GM23338 (cell line): ENCODE measurements at regions not wholly inside any gene's neighbourhood (a gene's known extent, or its start where the extent isn't known, plus 50 kb on each side); places are given as distances from the start of the nearest gene placed in this dataset.

Source experiments
- ATAC-seq: fragments of 200-7000 bp; cut with Tn5 transposase; 3 replicates; pipeline ENCODE4 v1.9.1; 2020
- DNase-seq: peaks from one replicate; pipeline ENCODE4 v3.0.0-alpha.2; 2015; ENCODE audit warnings: low spot score
- H2AFZ ChIP-seq: fragments of 200-600 bp; sonication (generic); 2 replicates; pipeline ENCODE4 v1.8.0; 2016; ENCODE audit warnings: antibody characterized with exemption, mild to moderate bottlenecking, moderate library complexity
- H3F3A ChIP-seq: fragments of 200-600 bp; sonication (generic); replicated peaks from 2 replicates; pipeline ENCODE4 v1.8.0; 2017; ENCODE audit warnings: antibody characterized with exemption, mixed run types, low read depth
- H3K27ac ChIP-seq: fragments of 200-600 bp; sonication (generic); 2 replicates; pipeline ENCODE4 v1.6.1; 2016; ENCODE audit warnings: low read depth
- H3K27me3 ChIP-seq: fragments of 200-600 bp; sonication (generic); 2 replicates; pipeline ENCODE4 v1.8.0; 2016; ENCODE audit warnings: mild to moderate bottlenecking, mixed run types, moderate library complexity; ENCODE audit not compliant: insufficient read depth
- H3K36me3 ChIP-seq: fragments of 200-600 bp; sonication (generic); 2 replicates; pipeline ENCODE4 v1.8.0; 2016; ENCODE audit warnings: mild to moderate bottlenecking; ENCODE audit not compliant: insufficient read depth
- H3K4me1 ChIP-seq: fragments of 200-600 bp; sonication (generic); 2 replicates; pipeline ENCODE4 v1.8.0; 2016; ENCODE audit warnings: mild to moderate bottlenecking, moderate library complexity; ENCODE audit not compliant: insufficient read depth
- H3K4me2 ChIP-seq: fragments of 200-600 bp; sonication (generic); 2 replicates; pipeline ENCODE4 v1.7.1; 2017; ENCODE audit warnings: mixed run types
- H3K4me3 ChIP-seq: fragments of 200-600 bp; sonication (generic); 2 replicates; pipeline ENCODE4 v1.6.1; 2016; ENCODE audit warnings: mixed run types
- H3K79me2 ChIP-seq: fragments of 200-600 bp; sonication (generic); replicated peaks from 2 replicates; pipeline ENCODE4 v1.8.0; 2017; ENCODE audit warnings: mild to moderate bottlenecking; ENCODE audit not compliant: insufficient read depth
- H3K9me2 ChIP-seq: fragments of 200-600 bp; sonication (generic); 2 replicates; pipeline ENCODE4 v1.8.0; 2017; ENCODE audit not compliant: insufficient read depth
- H4K20me1 ChIP-seq: fragments of 200-600 bp; sonication (generic); replicated peaks from 2 replicates; pipeline ENCODE4 v1.8.0; 2017; ENCODE audit warnings: mild to moderate bottlenecking; ENCODE audit not compliant: insufficient read depth
- H3K27ac Mint-ChIP-seq: 2 replicates; pipeline ENCODE4 v1.8.0; 2020; ENCODE audit warnings: inconsistent platforms, mild to moderate bottlenecking, moderate library complexity, mixed read lengths
- H3K27me3 Mint-ChIP-seq: 3 replicates; pipeline ENCODE4 v1.8.0; 2022; ENCODE audit warnings: low read depth, mild to moderate bottlenecking, moderate library complexity, mixed read lengths, inconsistent platforms; ENCODE audit not compliant: insufficient read depth, poor library complexity
- H3K36me3 Mint-ChIP-seq: 3 replicates; pipeline ENCODE4 v1.8.0; 2021; ENCODE audit warnings: low read depth, mild to moderate bottlenecking, inconsistent platforms, moderate library complexity, mixed read lengths
- H3K4me1 Mint-ChIP-seq: 3 replicates; pipeline ENCODE4 v1.8.0; 2020; ENCODE audit warnings: mild to moderate bottlenecking, inconsistent platforms, mixed read lengths
- H3K4me3 Mint-ChIP-seq: 3 replicates; pipeline ENCODE4 v1.8.0; 2021; ENCODE audit warnings: moderate library complexity, mild to moderate bottlenecking, inconsistent platforms, mixed read lengths
- H3K9me3 Mint-ChIP-seq: 3 replicates; pipeline ENCODE4 v1.8.0; 2020; ENCODE audit warnings: moderate library complexity, mild to moderate bottlenecking, inconsistent platforms, mixed read lengths
- CREB1 ChIP-seq: fragments of 250-450 bp; sonication (Bioruptor Pico); IDR thresholded peaks from 2 replicates; pipeline ENCODE4 v1.5.0; 2020; ENCODE audit warnings: low read depth, mild to moderate bottlenecking, moderate library complexity
- JUNB ChIP-seq: IDR thresholded peaks from one replicate; pipeline ENCODE4 v1.6.1; 2016; ENCODE audit warnings: antibody characterized with exemption; ENCODE audit not compliant: unreplicated experiment
- NANOG ChIP-seq: IDR thresholded peaks from 2 replicates; pipeline ENCODE4 v1.6.1; 2016; ENCODE audit warnings: antibody characterized with exemption, borderline replicate concordance
- STAT1 ChIP-seq: IDR thresholded peaks from one replicate; pipeline ENCODE4 v1.6.1; 2016; ENCODE audit warnings: antibody characterized with exemption; ENCODE audit not compliant: unreplicated experiment
- ZNF114 ChIP-seq: fragments of 250-450 bp; sonication (Bioruptor Pico); IDR thresholded peaks from 2 replicates; pipeline ENCODE4 v1.5.0; 2020; ENCODE audit warnings: mild to moderate bottlenecking, moderate library complexity
- TF ChIP-seq, protein P1 (sequence below): IDR thresholded peaks from one replicate; pipeline ENCODE4 v1.6.1; 2018; ENCODE audit warnings: antibody characterized with exemption; ENCODE audit not compliant: unreplicated experiment
- TF ChIP-seq, protein P2 (sequence below): fragments of 250-450 bp; sonication (Bioruptor Pico); IDR thresholded peaks from 2 replicates; pipeline ENCODE4 v1.5.0; 2020; ENCODE audit warnings: mild to moderate bottlenecking, moderate library complexity
- TF ChIP-seq, protein P3 (sequence below), 2 experiments: fragments of 200-600 bp in 1 of 2; sonication (generic) in 1 of 2; conservative IDR thresholded peaks; 2 replicates each; pipeline versions ENCODE4 v1.5.1 to v1.6.1; 2016 to 2017; ENCODE audit warnings: antibody characterized with exemption in 2 of 2, low read depth in 2 of 2, mild to moderate bottlenecking in 2 of 2, moderate library complexity in 1 of 2

DNA sequence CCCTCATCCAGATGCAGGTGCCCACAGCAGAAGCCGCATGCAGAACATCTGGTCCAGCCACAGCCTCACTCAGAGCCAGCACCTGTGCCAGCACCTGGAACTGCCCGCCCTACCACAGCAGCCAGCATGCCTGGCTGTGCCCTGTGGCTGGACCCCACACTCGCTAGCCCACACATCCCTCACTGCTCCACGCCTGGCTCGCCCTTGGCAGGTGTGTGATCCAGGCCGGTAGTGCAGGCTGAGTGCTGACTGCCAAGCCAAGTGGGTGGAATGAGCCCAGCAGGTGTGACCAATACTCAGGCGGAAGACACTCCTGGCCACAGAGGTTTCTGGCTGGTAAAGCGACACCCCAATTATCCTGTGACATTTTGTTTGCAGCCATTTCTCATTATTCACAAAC lies 162.4 kb upstream of the ROBO1 start:
- no peaks in the 10 kb centered on the region for H3K9me3 Mint-ChIP-seq

More for the DNA sequence above, 162.4 kb upstream of the ROBO1 start:
- no peak overlapping the region for H3K4me3 Mint-ChIP-seq
- no peaks in the 10 kb centered on the region for H3K36me3 Mint-ChIP-seq
- DNase-seq (no peak), ATAC-seq (no peak)
- Histone ChIP-seq H3K4me2 (no peak overlapping the region), H4K20me1 (no peaks in the 10 kb centered on the region), H3K79me2 (no peaks in the 10 kb centered on the region), H3K36me3 (no peaks in the 10 kb centered on the region), H2AFZ (no peak overlapping the region), H3K27ac (no peak overlapping the region), H3K4me3 (no peak overlapping the region), H3F3A (no peaks in the 10 kb centered on the region), H3K27me3 (no peaks in the 10 kb centered on the region), H3K9me2 (no peaks in the 10 kb centered on the region), H3K4me1 (no peaks in the 10 kb centered on the region)
- peaks cover 3% of the 10 kb centered on the region; the same call in 2 of the 3 replicates for H3K4me1 Mint-ChIP-seq
- H3K27me3 Mint-ChIP-seq, result no peaks in the 10 kb centered on the region
- TF ChIP-seq, protein P1, sequence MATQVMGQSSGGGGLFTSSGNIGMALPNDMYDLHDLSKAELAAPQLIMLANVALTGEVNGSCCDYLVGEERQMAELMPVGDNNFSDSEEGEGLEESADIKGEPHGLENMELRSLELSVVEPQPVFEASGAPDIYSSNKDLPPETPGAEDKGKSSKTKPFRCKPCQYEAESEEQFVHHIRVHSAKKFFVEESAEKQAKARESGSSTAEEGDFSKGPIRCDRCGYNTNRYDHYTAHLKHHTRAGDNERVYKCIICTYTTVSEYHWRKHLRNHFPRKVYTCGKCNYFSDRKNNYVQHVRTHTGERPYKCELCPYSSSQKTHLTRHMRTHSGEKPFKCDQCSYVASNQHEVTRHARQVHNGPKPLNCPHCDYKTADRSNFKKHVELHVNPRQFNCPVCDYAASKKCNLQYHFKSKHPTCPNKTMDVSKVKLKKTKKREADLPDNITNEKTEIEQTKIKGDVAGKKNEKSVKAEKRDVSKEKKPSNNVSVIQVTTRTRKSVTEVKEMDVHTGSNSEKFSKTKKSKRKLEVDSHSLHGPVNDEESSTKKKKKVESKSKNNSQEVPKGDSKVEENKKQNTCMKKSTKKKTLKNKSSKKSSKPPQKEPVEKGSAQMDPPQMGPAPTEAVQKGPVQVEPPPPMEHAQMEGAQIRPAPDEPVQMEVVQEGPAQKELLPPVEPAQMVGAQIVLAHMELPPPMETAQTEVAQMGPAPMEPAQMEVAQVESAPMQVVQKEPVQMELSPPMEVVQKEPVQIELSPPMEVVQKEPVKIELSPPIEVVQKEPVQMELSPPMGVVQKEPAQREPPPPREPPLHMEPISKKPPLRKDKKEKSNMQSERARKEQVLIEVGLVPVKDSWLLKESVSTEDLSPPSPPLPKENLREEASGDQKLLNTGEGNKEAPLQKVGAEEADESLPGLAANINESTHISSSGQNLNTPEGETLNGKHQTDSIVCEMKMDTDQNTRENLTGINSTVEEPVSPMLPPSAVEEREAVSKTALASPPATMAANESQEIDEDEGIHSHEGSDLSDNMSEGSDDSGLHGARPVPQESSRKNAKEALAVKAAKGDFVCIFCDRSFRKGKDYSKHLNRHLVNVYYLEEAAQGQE, result no peak
- TF ChIP-seq ZNF114 (CRISPR knock-in tag), result no peak
- TF ChIP-seq CREB1 (CRISPR knock-in tag), result no peak
- TF ChIP-seq NANOG, result no peak
- TF ChIP-seq, protein P2, sequence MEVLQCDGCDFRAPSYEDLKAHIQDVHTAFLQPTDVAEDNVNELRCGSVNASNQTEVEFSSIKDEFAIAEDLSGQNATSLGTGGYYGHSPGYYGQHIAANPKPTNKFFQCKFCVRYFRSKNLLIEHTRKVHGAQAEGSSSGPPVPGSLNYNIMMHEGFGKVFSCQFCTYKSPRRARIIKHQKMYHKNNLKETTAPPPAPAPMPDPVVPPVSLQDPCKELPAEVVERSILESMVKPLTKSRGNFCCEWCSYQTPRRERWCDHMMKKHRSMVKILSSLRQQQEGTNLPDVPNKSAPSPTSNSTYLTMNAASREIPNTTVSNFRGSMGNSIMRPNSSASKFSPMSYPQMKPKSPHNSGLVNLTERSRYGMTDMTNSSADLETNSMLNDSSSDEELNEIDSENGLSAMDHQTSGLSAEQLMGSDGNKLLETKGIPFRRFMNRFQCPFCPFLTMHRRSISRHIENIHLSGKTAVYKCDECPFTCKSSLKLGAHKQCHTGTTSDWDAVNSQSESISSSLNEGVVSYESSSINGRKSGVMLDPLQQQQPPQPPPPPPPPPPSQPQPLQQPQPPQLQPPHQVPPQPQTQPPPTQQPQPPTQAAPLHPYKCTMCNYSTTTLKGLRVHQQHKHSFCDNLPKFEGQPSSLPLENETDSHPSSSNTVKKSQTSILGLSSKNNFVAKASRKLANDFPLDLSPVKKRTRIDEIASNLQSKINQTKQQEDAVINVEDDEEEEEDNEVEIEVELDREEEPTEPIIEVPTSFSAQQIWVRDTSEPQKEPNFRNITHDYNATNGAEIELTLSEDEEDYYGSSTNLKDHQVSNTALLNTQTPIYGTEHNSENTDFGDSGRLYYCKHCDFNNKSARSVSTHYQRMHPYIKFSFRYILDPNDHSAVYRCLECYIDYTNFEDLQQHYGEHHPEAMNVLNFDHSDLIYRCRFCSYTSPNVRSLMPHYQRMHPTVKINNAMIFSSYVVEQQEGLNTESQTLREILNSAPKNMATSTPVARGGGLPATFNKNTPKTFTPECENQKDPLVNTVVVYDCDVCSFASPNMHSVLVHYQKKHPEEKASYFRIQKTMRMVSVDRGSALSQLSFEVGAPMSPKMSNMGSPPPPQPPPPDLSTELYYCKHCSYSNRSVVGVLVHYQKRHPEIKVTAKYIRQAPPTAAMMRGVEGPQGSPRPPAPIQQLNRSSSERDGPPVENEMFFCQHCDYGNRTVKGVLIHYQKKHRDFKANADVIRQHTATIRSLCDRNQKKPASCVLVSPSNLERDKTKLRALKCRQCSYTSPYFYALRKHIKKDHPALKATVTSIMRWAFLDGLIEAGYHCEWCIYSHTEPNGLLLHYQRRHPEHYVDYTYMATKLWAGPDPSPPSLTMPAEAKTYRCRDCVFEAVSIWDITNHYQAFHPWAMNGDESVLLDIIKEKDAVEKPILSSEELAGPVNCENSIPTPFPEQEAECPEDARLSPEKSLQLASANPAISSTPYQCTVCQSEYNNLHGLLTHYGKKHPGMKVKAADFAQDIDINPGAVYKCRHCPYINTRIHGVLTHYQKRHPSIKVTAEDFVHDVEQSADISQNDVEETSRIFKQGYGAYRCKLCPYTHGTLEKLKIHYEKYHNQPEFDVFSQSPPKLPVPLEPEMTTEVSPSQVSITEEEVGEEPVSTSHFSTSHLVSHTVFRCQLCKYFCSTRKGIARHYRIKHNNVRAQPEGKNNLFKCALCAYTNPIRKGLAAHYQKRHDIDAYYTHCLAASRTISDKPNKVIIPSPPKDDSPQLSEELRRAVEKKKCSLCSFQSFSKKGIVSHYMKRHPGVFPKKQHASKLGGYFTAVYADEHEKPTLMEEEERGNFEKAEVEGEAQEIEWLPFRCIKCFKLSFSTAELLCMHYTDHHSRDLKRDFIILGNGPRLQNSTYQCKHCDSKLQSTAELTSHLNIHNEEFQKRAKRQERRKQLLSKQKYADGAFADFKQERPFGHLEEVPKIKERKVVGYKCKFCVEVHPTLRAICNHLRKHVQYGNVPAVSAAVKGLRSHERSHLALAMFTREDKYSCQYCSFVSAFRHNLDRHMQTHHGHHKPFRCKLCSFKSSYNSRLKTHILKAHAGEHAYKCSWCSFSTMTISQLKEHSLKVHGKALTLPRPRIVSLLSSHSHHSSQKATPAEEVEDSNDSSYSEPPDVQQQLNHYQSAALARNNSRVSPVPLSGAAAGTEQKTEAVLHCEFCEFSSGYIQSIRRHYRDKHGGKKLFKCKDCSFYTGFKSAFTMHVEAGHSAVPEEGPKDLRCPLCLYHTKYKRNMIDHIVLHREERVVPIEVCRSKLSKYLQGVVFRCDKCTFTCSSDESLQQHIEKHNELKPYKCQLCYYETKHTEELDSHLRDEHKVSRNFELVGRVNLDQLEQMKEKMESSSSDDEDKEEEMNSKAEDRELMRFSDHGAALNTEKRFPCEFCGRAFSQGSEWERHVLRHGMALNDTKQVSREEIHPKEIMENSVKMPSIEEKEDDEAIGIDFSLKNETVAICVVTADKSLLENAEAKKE (CRISPR knock-in tag), result no peak
- no peak for TF ChIP-seq JUNB
- TF ChIP-seq STAT1, result no peak
- TF ChIP-seq, protein P3, sequence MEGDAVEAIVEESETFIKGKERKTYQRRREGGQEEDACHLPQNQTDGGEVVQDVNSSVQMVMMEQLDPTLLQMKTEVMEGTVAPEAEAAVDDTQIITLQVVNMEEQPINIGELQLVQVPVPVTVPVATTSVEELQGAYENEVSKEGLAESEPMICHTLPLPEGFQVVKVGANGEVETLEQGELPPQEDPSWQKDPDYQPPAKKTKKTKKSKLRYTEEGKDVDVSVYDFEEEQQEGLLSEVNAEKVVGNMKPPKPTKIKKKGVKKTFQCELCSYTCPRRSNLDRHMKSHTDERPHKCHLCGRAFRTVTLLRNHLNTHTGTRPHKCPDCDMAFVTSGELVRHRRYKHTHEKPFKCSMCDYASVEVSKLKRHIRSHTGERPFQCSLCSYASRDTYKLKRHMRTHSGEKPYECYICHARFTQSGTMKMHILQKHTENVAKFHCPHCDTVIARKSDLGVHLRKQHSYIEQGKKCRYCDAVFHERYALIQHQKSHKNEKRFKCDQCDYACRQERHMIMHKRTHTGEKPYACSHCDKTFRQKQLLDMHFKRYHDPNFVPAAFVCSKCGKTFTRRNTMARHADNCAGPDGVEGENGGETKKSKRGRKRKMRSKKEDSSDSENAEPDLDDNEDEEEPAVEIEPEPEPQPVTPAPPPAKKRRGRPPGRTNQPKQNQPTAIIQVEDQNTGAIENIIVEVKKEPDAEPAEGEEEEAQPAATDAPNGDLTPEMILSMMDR (conservative IDR thresholded peaks at IDR 0.05; ENCODE audit: low read depth in 2 of 2), result no peak
- no peak overlapping the region for H3K27ac Mint-ChIP-seq
